ENCODE measurements at regions not wholly inside any gene's neighbourhood (a gene's known extent, or its start where the extent isn't known, plus 50 kb on each side); places are given as distances from the start of the nearest gene placed in this dataset.

DNA sequence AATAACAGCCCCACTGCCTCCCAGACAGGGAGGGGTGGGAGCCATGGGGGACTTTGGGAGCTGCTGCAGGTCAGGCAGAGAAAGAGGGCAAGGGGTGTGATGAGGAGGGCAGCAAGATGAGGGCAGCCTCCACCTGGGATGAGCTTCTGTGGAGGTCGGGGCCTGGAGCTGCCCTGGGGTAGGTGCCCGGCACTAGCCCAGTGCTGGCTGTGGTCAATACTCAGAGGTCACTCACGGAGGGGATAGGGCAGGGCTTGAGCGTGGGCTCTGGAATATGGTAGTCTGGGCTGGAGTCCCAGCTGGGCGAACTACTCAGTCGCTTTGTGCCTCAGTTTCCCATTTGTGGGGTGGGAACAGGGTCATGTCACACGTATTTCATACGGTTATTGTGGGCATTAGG is 169.0 kb downstream of the IRF8 start:
- peaks cover 2% of the 10 kb centered on the region for H3K9me3 Mint-ChIP-seq (ENCODE audit: unreplicated experiment)
- no peaks in the 10 kb centered on the region for H3K36me3 Mint-ChIP-seq (ENCODE audit: unreplicated experiment)
- H3K4me3 Mint-ChIP-seq (ENCODE audit: unreplicated experiment): no peak overlapping the region
- no peak for TF ChIP-seq CTCF (IDR thresholded peaks at IDR 0.05; ENCODE audit: partially characterized antibody, unreplicated experiment)
- H3K27ac Mint-ChIP-seq (ENCODE audit: unreplicated experiment): no peak overlapping the region
- no peak for DNase-seq
- peaks cover 3% of the 10 kb centered on the region for H3K27me3 Mint-ChIP-seq (ENCODE audit: unreplicated experiment)
- peaks cover 17% of the 10 kb centered on the region for H3K4me1 Mint-ChIP-seq (ENCODE audit: low read depth, unreplicated experiment)

GRCh38 chr16:86068722-86069121 is 169.8 kb downstream of the IRF8 start:
- no peak for DNase-seq
- no peak overlapping the region for H3K4me3 Mint-ChIP-seq (ENCODE audit: unreplicated experiment)
- peaks cover 2% of the 10 kb centered on the region for H3K9me3 Mint-ChIP-seq (ENCODE audit: unreplicated experiment)
- no peak for TF ChIP-seq CTCF (IDR thresholded peaks at IDR 0.05; ENCODE audit: partially characterized antibody, unreplicated experiment)
- peaks cover 17% of the 10 kb centered on the region for H3K4me1 Mint-ChIP-seq (ENCODE audit: low read depth, unreplicated experiment)
- H3K27me3 Mint-ChIP-seq (ENCODE audit: unreplicated experiment): peaks cover 3% of the 10 kb centered on the region
- no peak overlapping the region for H3K27ac Mint-ChIP-seq (ENCODE audit: unreplicated experiment)
- no peaks in the 10 kb centered on the region for H3K36me3 Mint-ChIP-seq (ENCODE audit: unreplicated experiment)

- H3K36me3 Mint-ChIP-seq (ENCODE audit: unreplicated experiment): no peaks in the 10 kb centered on the region
- no peak for TF ChIP-seq CTCF (IDR thresholded peaks at IDR 0.05; ENCODE audit: partially characterized antibody, unreplicated experiment)
- H3K9me3 Mint-ChIP-seq (ENCODE audit: unreplicated experiment): peaks cover 2% of the 10 kb centered on the region
- H3K27ac Mint-ChIP-seq (ENCODE audit: unreplicated experiment): no peak overlapping the region
- H3K4me3 Mint-ChIP-seq (ENCODE audit: unreplicated experiment): no peak overlapping the region
- peaks cover 17% of the 10 kb centered on the region for H3K4me1 Mint-ChIP-seq (ENCODE audit: low read depth, unreplicated experiment)
- DNase-seq: no peak
- H3K27me3 Mint-ChIP-seq (ENCODE audit: unreplicated experiment): peaks cover 3% of the 10 kb centered on the region
Measured at GRCh38 chr16:86069736-86070298, 170.9 kb downstream of the IRF8 start.

GRCh38 chr16:86070484-86070883 is 171.5 kb downstream of the IRF8 start:
- peaks cover 17% of the 10 kb centered on the region for H3K4me1 Mint-ChIP-seq (ENCODE audit: low read depth, unreplicated experiment)
- H3K36me3 Mint-ChIP-seq (ENCODE audit: unreplicated experiment): no peaks in the 10 kb centered on the region
- DNase-seq: peak; percentile 44
- H3K27me3 Mint-ChIP-seq (ENCODE audit: unreplicated experiment): peaks cover 3% of the 10 kb centered on the region
- H3K27ac Mint-ChIP-seq (ENCODE audit: unreplicated experiment): no peak overlapping the region
- no peak overlapping the region for H3K4me3 Mint-ChIP-seq (ENCODE audit: unreplicated experiment)
- no peak for TF ChIP-seq CTCF (IDR thresholded peaks at IDR 0.05; ENCODE audit: partially characterized antibody, unreplicated experiment)
- peaks cover 2% of the 10 kb centered on the region for H3K9me3 Mint-ChIP-seq (ENCODE audit: unreplicated experiment)

DNA sequence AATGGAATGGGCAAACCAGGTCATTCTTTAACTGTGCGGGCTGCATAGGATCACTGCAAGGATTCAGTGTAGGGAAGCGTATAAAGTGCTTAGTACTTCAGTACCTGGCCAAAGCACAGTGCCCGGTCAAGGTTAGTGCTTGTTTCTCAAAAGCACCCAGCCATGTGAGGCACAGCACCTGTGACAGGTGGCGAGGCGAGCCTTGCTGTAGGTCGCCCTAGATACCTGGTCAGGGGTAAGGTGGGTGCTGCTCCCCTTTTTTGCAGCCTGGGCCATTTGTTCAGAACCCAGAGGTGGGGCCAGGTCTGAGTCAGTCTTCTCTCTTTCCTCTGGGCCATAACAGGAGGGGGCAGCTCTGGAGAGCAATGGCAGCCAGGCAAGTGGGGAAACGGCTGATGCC is 172.0 kb downstream of the IRF8 start:
- no peak for TF ChIP-seq CTCF (IDR thresholded peaks at IDR 0.05; ENCODE audit: partially characterized antibody, unreplicated experiment)
- Mint-ChIP-seq H3K27ac (ENCODE audit: unreplicated experiment) (no peak overlapping the region), H3K27me3 (ENCODE audit: unreplicated experiment) (peaks cover 4% of the 10 kb centered on the region), H3K36me3 (ENCODE audit: unreplicated experiment) (no peaks in the 10 kb centered on the region), H3K4me1 (ENCODE audit: low read depth, unreplicated experiment) (peaks cover 13% of the 10 kb centered on the region), H3K9me3 (ENCODE audit: unreplicated experiment) (peaks cover 4% of the 10 kb centered on the region), H3K4me3 (ENCODE audit: unreplicated experiment) (no peak overlapping the region)
- DNase-seq: no peak

All from glutamatergic neuron (in vitro differentiated cells).